NCI-H1694 (cell line): ENCODE measurements at regions not wholly inside any gene's neighbourhood (a gene's known extent, or its start where the extent isn't known, plus 50 kb on each side); places are given as distances from the start of the nearest gene placed in this dataset.

ENCODE experiments used
- DNase-seq: peaks from one replicate; lab custom pipeline; 2025; lab: John Stamatoyannopoulos, UW

DNA sequence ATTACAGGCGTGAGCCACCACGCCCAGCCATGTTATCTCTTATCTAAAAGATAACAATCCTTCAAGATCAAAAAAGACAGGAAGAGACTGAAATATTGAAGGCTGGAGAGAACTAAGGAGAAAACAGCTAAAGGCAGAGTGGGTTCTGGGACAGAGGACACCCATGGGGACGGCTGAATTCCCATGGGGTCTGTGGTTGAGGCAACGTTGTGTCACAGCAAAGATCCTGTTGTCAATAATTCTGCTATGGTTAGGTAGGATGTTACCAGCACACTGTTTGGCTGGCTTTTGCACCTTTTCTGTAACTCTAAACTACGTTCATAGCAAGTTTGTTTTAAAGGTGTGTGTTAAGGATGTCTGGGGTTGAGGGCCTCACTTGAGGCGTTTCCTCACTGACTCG, 137.7 kb upstream of the APCDD1 start:
- DNase-seq = no peak

DNA sequence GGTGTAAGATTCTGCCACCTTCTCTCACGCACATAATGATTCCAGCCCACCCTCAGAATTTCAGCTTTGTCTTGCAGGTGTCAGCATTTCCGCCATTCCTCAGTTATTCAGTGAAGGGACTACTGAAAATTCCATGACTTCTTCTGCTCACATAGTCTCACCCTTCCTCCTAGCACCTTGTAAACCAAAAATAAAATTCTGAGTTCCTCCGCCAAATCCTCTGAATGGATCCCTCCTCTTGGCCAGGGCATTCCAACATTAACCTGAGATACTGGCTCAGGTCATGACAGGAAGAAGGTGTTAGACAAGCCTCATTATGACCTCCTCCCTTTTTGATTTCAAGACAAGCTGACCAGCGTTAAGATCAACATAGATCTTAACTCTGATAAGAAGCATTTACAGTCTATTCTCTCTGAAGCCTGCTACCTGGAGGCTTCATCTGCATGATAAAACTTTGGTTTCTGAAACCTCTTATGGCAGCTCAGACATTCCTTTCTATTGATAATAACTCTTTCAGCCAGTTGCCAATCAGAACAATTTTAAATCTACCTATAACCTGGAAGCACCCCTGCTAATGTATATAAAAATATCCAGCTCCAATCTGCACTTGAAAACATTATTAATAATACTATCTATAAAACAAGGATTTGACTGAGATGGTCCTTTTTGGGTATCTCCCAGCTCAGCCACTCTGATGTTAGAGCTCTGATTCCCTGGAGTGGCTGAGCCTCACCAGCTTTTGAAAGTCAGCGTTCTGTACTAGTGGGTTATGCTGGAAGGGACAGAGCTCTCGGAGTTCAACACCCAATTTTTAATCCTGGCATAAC, 136.4 kb upstream of the APCDD1 start:
- no peak for DNase-seq

DNA sequence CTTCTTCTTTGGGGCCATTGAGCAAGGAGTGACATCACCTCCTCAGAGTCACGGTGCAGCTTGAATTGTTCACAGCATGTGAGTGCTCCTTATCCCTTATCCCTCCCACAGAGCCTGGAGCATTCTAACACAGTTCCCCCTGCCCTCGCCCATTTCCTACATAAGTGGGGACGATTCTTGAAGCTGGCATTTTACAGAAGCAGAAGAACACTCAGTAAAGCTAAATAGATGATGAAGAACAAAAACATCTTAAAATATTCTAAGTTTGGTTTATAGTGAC, 135.8 kb upstream of the APCDD1 start:
- DNase-seq = no peak

DNA sequence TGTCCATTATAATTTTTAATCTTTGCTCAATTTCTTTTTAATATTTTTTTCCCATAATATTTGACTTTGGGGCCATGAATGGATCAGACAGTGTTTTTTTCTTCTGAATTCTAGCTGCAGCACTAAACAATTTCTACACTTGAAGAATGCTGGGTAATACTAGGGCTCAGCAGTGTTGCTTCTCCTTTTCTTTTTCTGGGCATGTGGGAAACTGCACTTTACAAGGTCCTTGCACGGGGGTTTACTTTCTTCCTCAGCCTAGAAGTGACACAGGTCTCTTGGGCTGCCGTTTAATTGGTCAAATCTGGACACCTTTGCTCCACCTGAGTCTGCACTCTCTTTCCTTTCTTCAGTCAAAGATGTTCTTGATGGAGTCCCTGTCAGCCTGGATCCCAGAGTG, 135.4 kb upstream of the APCDD1 start:
- no peak for DNase-seq

DNA sequence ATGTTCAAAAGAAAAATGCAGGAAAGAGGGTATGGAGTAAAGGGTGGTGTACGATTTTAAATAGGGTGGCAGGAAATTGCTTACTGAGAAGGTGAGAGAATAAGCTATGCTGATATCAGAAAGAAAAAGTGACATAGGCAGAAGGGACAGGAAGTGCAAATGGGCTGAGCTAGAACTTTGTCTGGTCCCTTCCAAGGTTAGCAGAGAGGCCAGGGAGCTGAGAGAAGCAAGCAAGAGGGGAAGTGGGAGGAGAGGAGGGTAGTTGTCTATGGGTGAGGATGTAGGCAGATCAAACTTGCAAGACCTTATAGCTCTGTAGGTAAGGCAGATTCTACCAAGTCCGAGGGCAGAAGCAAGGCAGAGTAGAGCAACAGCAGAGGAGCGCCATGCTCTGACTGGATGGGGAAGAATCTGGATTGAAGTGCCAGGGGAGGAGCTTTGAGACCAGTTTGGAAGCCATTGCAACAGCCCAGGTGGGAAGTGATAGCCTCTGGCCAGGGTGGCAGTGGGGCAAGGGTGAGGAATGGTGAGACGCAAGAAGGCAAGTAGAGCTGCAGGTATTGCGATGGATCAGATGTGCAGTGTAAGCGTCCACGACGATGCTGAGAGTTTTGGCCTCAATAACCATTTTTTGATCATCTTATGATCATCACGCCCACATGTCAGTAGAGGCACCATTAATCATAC, 134.4 kb upstream of the APCDD1 start:
- no peak for DNase-seq

DNA sequence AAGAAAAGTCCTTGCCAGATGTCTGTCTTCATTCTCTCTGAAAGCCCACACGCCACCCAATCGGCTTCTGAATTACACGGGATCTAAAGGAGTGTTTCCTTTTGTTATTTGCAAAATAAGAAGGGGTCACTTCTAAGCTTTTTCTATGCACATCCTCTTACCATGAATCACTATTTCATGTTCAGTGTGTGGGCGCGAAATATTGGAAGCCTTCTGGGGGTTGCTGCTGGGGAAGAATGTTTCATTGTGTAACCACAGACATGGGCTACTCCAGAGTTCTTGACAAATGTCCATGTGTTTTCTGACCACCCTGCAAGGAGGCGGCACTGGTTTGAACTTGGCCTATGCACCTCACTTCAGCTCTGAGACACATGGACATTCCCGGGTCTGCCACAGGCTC, 133.6 kb upstream of the APCDD1 start:
- no peak for DNase-seq

DNA sequence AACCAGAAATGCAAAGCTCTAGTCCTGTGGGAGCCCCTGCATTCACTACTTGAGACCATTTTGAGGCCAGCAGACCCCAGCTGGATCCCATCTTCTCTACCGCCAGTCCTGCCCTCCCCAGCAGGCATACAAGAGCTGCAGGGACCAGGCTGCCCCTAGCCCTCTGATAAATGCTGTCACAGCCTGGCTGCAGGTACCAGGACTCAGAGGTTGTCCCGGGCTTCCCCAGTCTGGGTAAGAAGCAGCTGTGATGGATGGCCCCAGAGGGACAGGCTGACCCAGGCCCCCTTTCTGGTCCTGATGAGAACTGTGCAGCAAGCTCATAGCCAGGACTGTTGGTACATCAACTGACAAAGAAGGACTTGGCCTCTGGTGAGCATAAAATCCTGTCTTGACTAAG, 132.9 kb upstream of the APCDD1 start:
- DNase-seq = no peak

DNA sequence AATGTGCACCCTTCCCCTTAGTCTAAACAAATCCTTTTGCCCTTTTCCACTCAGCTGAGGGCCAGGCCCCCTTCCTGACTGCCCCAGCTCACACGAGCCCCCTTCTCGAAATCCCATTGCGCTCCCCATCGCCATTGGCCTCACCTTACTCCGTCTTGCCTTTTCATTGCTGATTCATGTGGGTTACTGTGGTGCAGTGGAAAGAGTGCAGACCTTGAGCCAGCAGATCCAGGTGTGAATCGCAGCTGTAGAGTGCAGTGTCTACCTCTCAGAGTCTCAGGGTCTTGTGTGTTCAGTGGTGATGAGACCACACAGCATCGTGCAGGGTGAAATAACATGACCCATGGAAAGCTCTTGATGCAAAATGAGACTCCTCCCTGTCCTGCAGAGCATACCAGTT, 132.4 kb upstream of the APCDD1 start:
- no peak for DNase-seq

DNA sequence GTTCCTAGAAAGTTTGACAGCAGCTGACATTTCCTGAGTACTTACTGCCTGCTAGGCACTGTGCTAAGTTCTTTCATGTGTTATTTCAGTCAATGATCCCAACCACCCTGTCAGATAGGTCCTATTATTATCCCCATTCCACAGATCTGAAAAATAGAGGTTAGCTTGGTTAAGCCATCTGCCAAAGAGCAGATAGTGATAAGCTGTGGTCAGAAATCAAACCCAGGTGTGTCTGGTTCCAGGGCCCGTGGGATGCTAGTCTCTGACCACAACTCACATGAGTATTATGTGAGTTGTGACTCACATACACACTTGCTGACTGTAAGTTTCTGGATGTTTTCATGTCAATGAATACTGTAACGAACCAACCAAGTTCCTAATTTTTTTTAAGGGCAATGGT, 132.0 kb upstream of the APCDD1 start:
- no peak for DNase-seq

DNA sequence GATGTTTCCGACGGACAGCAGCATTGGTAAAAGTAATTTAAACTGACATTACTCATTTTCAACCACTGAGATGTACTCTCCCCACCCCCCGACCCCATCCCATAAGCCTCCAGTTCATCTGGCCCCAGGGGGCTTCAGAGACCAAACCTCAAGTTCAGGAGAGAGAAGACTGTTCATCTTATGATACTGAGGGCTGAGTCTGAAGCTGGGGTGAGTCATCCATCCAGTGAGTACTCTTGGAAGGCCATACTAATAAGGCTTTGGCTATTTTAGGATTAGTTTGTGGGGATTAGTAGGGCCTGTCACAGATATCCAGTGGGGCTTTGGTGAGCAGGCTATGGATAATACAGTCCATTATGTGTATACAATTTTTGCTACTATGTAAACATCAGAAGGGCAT, 125.3 kb upstream of the APCDD1 start:
- no peak for DNase-seq

DNA sequence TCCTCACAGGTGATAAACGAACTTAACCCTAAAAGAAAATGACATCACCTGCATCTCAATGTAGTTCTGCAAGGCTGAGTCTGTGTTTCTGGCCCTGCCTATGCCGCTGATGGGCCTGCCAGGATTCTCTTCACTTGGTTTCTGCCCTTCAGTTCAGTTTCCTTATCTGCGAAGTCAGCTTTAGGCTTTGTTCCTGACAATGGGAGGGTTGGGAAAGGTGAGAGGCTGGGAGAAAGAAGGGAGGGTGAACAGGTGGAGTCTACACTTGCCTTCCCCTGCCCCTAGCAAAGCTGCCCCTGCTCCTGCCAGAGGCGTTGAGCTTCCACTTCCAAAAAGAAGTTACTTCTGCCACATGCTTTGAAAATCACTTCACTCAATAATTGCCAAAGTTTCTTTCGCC, 124.0 kb upstream of the APCDD1 start:
- no peak for DNase-seq

DNA sequence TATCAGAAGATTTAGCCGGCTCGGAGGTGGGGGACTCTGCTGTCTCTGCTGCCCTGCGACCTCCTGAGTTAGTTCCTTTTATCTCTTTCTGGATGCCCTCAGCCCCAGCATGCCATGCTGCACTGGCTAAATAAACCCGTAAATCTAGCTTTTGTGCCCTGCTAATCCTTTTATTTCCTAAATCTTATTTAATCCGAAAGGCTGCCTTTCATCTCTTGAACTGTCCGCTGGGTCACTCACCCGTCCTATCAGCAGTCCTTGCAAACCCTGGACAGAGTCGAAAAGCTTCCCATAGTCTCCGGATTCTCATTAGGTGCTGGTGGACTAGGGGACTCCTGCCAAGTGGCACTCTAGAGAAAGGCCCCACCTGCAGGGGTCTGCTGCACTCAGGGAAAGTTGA, 122.0 kb upstream of the APCDD1 start:
- no peak for DNase-seq

DNA sequence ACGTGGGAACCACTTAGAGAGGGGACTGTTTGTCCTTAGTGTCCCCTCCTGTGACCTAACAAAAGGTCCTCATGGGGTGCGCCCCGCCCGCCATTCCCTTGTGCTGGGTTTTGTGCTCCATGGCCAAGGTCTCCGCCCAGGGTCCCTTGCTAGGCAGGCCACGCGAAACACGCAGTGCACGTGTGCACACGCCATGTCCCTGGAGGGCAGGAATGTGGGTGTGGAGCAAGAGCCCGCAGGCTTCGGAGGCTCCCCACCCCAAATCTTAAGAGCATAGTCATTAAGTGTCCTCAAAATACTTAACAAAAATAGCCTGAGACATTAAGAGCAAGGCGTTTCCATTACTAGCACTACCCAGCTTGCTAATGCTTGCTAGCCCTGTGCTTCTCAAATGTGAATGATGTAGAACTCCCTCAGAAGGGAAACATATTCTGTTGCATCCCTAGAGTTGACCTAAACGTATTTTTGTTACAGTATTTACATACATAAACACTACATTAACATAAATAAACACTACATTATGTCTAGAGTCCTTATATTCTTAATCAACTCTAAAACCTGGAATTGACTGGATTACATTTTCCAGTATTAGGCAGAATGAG, 117.6 kb upstream of the APCDD1 start:
- DNase-seq = no peak

DNA sequence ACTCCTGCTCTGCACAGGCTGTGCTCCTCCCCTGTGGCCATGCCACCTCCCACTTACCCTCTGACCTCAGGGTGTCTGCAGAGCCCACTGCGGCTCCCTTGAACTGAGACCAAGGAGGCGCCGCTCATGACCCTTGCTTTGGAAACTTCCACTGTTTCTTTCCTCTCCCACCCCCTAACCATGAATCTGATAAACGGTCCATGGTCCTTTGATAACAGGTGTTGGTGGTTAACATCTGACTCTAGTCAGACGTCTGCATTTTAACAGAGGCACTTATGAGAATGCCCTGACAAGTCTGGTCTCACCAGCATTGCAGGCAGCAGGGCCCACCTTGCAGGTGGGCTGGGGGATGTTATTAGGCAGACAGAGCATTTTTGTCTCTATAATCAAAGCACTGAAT, 113.6 kb upstream of the APCDD1 start:
- no peak for DNase-seq

DNA sequence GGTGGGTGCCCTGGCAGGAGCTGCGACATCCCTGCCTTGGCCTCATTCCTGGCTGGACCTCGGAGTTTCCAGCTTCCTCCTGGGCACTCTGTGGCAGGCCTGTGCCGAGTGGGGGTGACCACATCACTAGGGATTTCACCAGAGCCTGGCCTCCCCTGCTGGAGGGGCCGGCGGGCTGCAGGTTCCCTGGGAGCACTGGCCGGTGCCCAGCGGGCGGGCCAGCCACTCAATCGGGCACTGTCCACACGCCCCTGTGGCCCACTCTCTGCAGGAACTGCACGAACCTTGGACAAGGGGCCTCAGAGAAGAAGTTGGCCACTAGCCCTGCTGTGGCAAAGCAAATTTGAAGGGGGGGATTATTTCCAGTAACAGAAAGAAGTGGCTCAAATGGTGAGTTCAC, 110.7 kb upstream of the APCDD1 start:
- no peak for DNase-seq

DNA sequence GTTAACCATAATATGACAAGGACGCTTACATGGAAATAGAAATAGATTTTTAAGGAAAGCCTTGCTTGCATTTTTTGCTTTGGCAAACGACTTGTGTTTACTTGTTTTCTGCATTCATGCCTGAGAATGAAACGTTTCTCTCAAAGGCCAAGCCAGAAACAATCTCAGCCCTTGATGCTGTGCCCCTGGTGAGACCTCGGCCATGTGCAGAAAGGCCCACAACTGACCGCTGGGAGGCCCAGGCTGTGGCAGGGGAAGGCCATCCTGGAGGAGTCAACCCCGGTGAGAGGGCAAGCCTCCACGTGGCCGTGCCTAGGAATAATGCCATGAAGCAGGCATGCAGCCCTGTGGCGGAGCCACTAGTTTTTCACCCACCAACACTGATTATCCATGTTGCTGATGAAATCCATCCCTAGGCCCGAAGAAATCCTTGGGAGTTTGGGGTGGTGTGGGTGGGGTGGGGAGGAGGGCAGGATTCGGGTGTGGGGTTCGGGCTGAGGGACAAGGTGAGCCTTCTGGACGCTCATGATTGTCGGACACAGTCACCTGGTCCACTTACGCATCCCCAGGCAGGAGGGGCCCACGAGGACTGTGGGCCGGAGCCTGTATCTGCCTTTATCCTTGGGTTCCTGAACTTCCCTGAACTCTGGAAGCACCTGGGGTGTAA, 107.6 kb upstream of the APCDD1 start:
- DNase-seq = no peak

DNA sequence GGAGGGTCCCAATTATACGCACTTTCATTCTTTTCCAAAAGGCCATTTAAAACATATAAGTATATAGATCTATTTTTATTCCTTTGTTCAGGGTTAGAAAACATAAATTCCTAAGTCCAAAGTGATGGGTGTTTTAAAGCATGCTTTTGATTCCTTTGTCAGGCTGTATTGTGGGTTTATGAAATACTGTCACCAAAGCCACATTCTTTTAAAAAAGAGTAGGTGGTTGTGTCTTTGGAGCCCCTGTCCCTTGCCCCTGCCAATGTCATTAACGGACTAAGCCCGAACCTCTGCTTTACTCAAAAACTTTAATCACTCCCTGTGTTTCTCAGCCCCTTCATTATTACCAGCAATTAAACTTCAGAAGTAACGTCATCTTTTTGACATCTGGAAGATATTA, 104.9 kb upstream of the APCDD1 start:
- DNase-seq = no peak

DNA sequence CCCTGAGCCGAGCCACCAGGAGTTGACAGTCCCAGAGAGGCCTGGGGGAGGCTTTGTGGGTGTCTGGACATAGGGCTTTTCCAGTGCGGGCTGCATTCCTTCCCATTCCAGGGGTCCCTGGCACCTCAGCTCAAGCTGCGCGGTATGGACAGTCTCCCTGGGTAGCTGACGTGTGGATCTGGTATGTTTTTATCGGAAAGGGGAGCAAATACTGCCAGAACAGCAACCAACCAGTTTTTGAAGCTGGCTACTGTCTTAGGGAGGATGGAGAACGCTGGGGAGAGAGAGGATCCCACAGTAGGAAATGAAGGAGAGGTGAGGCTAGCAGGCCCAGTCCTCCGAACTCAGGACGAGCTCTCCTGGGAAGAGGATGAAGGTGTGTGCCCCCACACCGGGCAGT, 103.8 kb upstream of the APCDD1 start:
- DNase-seq = no peak

DNA sequence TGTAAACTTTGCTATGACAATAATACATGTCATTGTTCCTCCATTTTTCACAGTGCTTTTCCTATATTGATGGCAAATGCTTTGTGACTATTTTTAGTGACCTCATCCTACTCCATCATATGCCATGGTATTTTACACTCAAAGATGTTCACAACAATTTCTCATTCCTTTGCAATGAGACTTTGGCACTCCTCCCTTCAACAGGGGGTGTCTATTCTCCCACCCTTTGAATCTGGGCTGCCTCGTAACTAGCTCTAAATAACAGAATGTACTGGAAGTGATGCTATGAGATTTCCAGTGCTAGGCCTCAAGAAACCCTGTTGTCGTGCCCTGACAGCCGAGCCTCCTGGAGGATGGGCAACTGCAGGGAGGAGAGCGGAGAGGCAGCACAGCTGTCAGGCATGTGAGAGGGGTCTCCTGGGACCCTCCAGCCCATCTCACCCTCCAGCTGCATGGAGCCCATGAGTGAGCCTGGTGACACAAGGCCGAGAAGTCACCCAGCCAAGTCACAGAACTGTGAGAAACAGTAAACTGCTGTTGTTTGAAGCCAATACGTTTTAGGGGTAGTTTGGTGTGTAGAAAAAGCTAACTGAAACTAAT, 103.1 kb upstream of the APCDD1 start:
- no peak for DNase-seq

DNA sequence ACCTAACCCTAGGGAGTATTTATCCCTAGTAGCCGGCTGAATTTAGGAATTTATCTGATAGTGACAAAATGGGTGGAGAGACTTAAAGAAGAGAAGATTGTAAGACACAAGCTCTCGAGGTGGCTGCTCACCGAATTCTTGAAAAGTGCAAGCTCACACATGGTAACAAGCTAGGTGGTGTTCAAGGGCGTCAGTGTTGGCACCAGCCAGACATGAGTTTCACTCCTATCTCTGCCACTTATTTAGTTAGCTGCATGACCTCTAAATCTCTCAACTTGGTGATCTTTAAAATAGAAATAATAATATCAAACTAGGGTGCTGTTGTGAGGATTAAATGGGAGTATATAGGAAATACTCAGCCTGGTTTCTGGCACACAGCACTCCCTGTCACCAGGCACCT, 102.6 kb upstream of the APCDD1 start:
- DNase-seq = no peak

DNA sequence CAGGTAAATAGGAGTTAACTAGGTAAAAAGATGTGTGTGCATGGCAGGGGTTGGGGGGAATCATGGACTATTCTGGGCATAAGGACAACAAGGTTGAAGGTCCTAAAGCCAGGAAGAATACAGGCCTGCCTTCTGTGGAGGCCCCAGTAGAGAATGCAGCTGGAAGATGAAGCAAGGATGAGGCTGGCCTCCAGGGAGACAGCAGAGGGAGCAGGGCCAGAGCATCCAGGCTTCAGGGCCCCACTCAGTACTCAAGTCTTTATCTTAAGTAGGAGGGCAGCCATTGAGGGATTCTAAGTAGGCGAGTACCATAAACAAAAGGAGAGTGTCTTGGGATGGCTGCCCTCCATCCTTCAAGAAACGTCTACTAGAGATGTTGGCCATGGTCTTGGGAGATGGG, 101.8 kb upstream of the APCDD1 start:
- no peak for DNase-seq

DNA sequence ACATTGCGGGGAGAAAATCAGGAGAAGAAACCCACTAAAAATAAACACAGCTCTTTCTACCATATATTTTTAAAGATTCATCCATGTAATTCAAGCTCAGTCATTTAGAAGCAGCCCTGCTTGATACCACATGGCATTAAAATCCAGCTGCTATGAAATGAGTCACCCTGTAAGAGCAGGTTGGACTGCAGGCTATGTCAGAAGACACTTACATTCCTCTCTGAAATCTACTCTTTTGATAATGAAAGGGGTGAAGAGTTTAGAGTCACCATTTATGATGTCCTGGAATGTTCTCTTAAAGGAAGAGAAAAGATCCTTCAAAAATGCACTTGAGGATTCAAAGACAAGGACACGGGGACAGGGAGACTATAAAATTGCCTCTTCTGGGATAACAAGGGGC, 100.6 kb upstream of the APCDD1 start:
- DNase-seq = peak; percentile 58
